WTC11 (cell line): ENCODE measurements at regions not wholly inside any gene's neighbourhood (a gene's known extent, or its start where the extent isn't known, plus 50 kb on each side); places are given as distances from the start of the nearest gene placed in this dataset.

Source experiments
- ATAC-seq: fragments of 200-7000 bp; cut with Tn5 transposase; 2 replicates; pipeline ENCODE4 v1.10.0; 2021; ENCODE audit warnings: mild to moderate bottlenecking, moderate library complexity
- CTCF ChIA-PET: fragments of 300-600 bp; sonication (Branson Sonifier 250); formaldehyde crosslinking; loops from one replicate; lab custom pipeline; 2021; ENCODE audit warnings: antibody characterized with exemption; lab: Charles Lee
- POLR2A ChIA-PET: fragments of 350-600 bp; sonication (Branson Sonifier 250); formaldehyde crosslinking; loops from one replicate; lab custom pipeline; 2021; ENCODE audit warnings: antibody characterized with exemption; lab: Charles Lee
- DNase-seq: peaks from one replicate; pipeline ENCODE4 v3.0.0; 2021; ENCODE audit warnings: low spot score
- H3K27ac Mint-ChIP-seq: 2 replicates; pipeline ENCODE4 v1.8.0; 2021; ENCODE audit warnings: mixed read lengths
- H3K27me3 Mint-ChIP-seq: 2 replicates; pipeline ENCODE4 v1.8.0; 2021; ENCODE audit warnings: low read depth, mild to moderate bottlenecking, moderate library complexity, mixed read lengths
- H3K36me3 Mint-ChIP-seq: 2 replicates; pipeline ENCODE4 v1.8.0; 2021; ENCODE audit warnings: mixed read lengths
- H3K4me1 Mint-ChIP-seq: 2 replicates; pipeline ENCODE4 v1.8.0; 2022; ENCODE audit warnings: mixed read lengths
- H3K4me3 Mint-ChIP-seq: 2 replicates; pipeline ENCODE4 v1.8.0; 2021; ENCODE audit warnings: mild to moderate bottlenecking, moderate library complexity, mixed read lengths
- H3K9me3 Mint-ChIP-seq: 2 replicates; pipeline ENCODE4 v1.8.0; 2021; ENCODE audit warnings: mixed read lengths
- ATF2 ChIP-seq: sonication (generic); formaldehyde crosslinking; IDR thresholded peaks from 2 replicates; pipeline ENCODE4 v1.8.1; 2022; ENCODE audit warnings: low read depth, missing genetic modification reagents, borderline replicate concordance
- CBFB ChIP-seq: sonication (generic); formaldehyde crosslinking; IDR thresholded peaks from 2 replicates; pipeline ENCODE4 v1.8.1; 2022; ENCODE audit warnings: mild to moderate bottlenecking, low read depth, missing genetic modification reagents
- ELF4 ChIP-seq: sonication (generic); formaldehyde crosslinking; IDR thresholded peaks from 2 replicates; pipeline ENCODE4 v1.8.1; 2022; ENCODE audit warnings: low read depth, mild to moderate bottlenecking, moderate library complexity, missing genetic modification reagents
- EMX1 ChIP-seq: fragments of 250-450 bp; sonication (Bioruptor Pico); IDR thresholded peaks from 2 replicates; pipeline ENCODE4 v1.8.0; 2021; ENCODE audit warnings: mild to moderate bottlenecking
- GABPB1 ChIP-seq: sonication (generic); formaldehyde crosslinking; IDR thresholded peaks from 2 replicates; pipeline ENCODE4 v1.8.1; 2023; ENCODE audit warnings: mild to moderate bottlenecking, missing genetic modification reagents
- GRHL2 ChIP-seq: fragments of 250-450 bp; sonication (Bioruptor Pico); IDR thresholded peaks from 2 replicates; pipeline ENCODE4 v1.8.0; 2022; ENCODE audit warnings: mild to moderate bottlenecking, moderate library complexity; ENCODE audit not compliant: insufficient replicate concordance, severe bottlenecking
- GTF2I ChIP-seq: fragments of 250-450 bp; sonication (Bioruptor Pico); conservative IDR thresholded peaks from 2 replicates; pipeline ENCODE4 v1.4.0; 2021; ENCODE audit warnings: mild to moderate bottlenecking
- NFYB ChIP-seq: sonication (generic); formaldehyde crosslinking; conservative IDR thresholded peaks from 2 replicates; pipeline ENCODE4 v1.8.0; 2022; ENCODE audit warnings: low read depth, missing genetic modification reagents
- NR1H2 ChIP-seq: sonication (generic); formaldehyde crosslinking; IDR thresholded peaks from 2 replicates; pipeline ENCODE4 v1.9.0; 2021; ENCODE audit warnings: mild to moderate bottlenecking, moderate library complexity, missing genetic modification reagents
- PREB ChIP-seq: sonication (generic); formaldehyde crosslinking; IDR thresholded peaks from 2 replicates; pipeline ENCODE4 v1.8.1; 2022; ENCODE audit warnings: mild to moderate bottlenecking, missing genetic modification reagents, moderate library complexity, borderline replicate concordance
- SOX15 ChIP-seq: fragments of 250-450 bp; sonication (Bioruptor Pico); IDR thresholded peaks from 2 replicates; pipeline ENCODE4 v1.9.0; 2021; ENCODE audit warnings: mild to moderate bottlenecking
- TCF7 ChIP-seq: sonication (generic); formaldehyde crosslinking; IDR thresholded peaks from 2 replicates; pipeline ENCODE4 v1.8.0; 2022; ENCODE audit warnings: mild to moderate bottlenecking, low read depth, missing genetic modification reagents, moderate library complexity
- TP53 ChIP-seq: sonication (generic); formaldehyde crosslinking; IDR thresholded peaks from 2 replicates; pipeline ENCODE4 v1.8.1; 2023; ENCODE audit warnings: mild to moderate bottlenecking, missing genetic modification reagents
- ZBTB43 ChIP-seq: sonication (generic); formaldehyde crosslinking; IDR thresholded peaks from 2 replicates; pipeline ENCODE4 v1.8.1; 2023; ENCODE audit warnings: mild to moderate bottlenecking, missing genetic modification reagents
- ZNF138 ChIP-seq: sonication (generic); formaldehyde crosslinking; conservative IDR thresholded peaks from 2 replicates; pipeline ENCODE4 v1.8.1; 2022; ENCODE audit warnings: mild to moderate bottlenecking, moderate library complexity, missing genetic modification reagents
- ZNF263 ChIP-seq: sonication (generic); formaldehyde crosslinking; IDR thresholded peaks from 2 replicates; pipeline ENCODE4 v1.8.1; 2022; ENCODE audit warnings: low read depth, mild to moderate bottlenecking, moderate library complexity, missing genetic modification reagents
- ZNF317 ChIP-seq: sonication (generic); formaldehyde crosslinking; IDR thresholded peaks from 2 replicates; pipeline ENCODE4 v1.8.1; 2023; ENCODE audit warnings: low read depth, mild to moderate bottlenecking, moderate library complexity, missing genetic modification reagents, borderline replicate concordance
- ZNF425 ChIP-seq: fragments of 250-450 bp; sonication (Bioruptor Pico); conservative IDR thresholded peaks from 2 replicates; pipeline ENCODE4 v1.9.0; 2021; ENCODE audit warnings: mild to moderate bottlenecking
- TF ChIP-seq, protein P1 (sequence below): fragments of 250-450 bp; sonication (Bioruptor Pico); IDR thresholded peaks from 2 replicates; pipeline ENCODE4 v2.1.2; 2022; ENCODE audit warnings: mild to moderate bottlenecking, moderate library complexity

GRCh38 chr7:136496551-136496950, 371.9 kb upstream of the CHRM2 start:
- Mint-ChIP-seq H3K4me1 (peaks cover 7% of the 10 kb centered on the region), H3K27ac (no peak overlapping the region), H3K4me3 (no peak overlapping the region), H3K27me3 (no peaks in the 10 kb centered on the region), H3K36me3 (no peaks in the 10 kb centered on the region), H3K9me3 (peaks cover 3% of the 10 kb centered on the region; the same call in 1 of the 2 replicates)
- no peak for ATAC-seq
- DNase-seq: no peak
- POLR2A ChIA-PET: no interaction called here
- TF ChIP-seq ZNF317 (CRISPR knock-in tag) (no peak), TP53 (CRISPR knock-in tag) (no peak), PREB (CRISPR knock-in tag) (no peak), ZNF425 (CRISPR knock-in tag) (no peak), GTF2I (CRISPR knock-in tag) (no peak), ATF2 (CRISPR knock-in tag) (no peak), NR1H2 (no peak), ELF4 (CRISPR knock-in tag) (no peak), GABPB1 (CRISPR knock-in tag) (no peak), NFYB (no peak), EMX1 (CRISPR knock-in tag) (no peak), SOX15 (CRISPR knock-in tag) (no peak), TCF7 (CRISPR knock-in tag) (no peak)
- TF ChIP-seq, protein P1, sequence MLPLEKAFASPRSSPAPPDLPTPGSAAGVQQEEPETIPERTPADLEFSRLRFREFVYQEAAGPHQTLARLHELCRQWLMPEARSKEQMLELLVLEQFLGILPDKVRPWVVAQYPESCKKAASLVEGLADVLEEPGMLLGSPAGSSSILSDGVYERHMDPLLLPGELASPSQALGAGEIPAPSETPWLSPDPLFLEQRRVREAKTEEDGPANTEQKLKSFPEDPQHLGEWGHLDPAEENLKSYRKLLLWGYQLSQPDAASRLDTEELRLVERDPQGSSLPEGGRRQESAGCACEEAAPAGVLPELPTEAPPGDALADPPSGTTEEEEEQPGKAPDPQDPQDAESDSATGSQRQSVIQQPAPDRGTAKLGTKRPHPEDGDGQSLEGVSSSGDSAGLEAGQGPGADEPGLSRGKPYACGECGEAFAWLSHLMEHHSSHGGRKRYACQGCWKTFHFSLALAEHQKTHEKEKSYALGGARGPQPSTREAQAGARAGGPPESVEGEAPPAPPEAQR (CRISPR knock-in tag): no peak
- CTCF ChIA-PET: no interaction called here

- Mint-ChIP-seq H3K9me3 (peaks cover 3% of the 10 kb centered on the region; the same call in 1 of the 2 replicates), H3K4me3 (no peak overlapping the region), H3K27ac (no peak overlapping the region), H3K36me3 (no peaks in the 10 kb centered on the region), H3K27me3 (no peaks in the 10 kb centered on the region), H3K4me1 (peaks cover 7% of the 10 kb centered on the region)
- no peak for DNase-seq
- TF ChIP-seq ZNF138 (CRISPR knock-in tag): no peak
- TF ChIP-seq ZNF317 (CRISPR knock-in tag): no peak
- TF ChIP-seq ZNF263 (CRISPR knock-in tag): no peak
- TF ChIP-seq GRHL2 (CRISPR knock-in tag): no peak
- no peak for TF ChIP-seq CBFB
- TF ChIP-seq ZBTB43 (CRISPR knock-in tag): no peak
- TF ChIP-seq GTF2I (CRISPR knock-in tag): no peak
- POLR2A ChIA-PET: no interaction called here
- no peak for ATAC-seq
- CTCF ChIA-PET: no interaction called here
Observed at GRCh38 chr7:136495081-136495480, 373.4 kb upstream of the CHRM2 start.
